Endothelial cell (in vitro differentiated cells): ENCODE measurements at regions not wholly inside any gene's neighbourhood (a gene's known extent, or its start where the extent isn't known, plus 50 kb on each side); places are given as distances from the start of the nearest gene placed in this dataset.
"Not testable (repeated sequence)": the region's sequence is repeated elsewhere in the genome, so short reads cannot be mapped to it uniquely, and the experiment has no call there.

Experiments
- DNase-seq: peaks from one replicate; pipeline ENCODE4 v3.0.0; 2021; ENCODE audit warnings: low spot score
- H3K27ac Mint-ChIP-seq: one replicate; pipeline ENCODE4 v1.8.0; 2021; ENCODE audit warnings: mixed read lengths, inconsistent platforms; ENCODE audit not compliant: unreplicated experiment
- H3K27me3 Mint-ChIP-seq: one replicate; pipeline ENCODE4 v1.8.0; 2021; ENCODE audit warnings: mild to moderate bottlenecking, moderate library complexity, mixed read lengths, inconsistent platforms; ENCODE audit not compliant: unreplicated experiment
- H3K36me3 Mint-ChIP-seq: one replicate; pipeline ENCODE4 v1.8.0; 2021; ENCODE audit warnings: mild to moderate bottlenecking, low read depth, mixed read lengths, inconsistent platforms; ENCODE audit not compliant: unreplicated experiment
- H3K4me1 Mint-ChIP-seq: one replicate; pipeline ENCODE4 v1.8.0; 2021; ENCODE audit warnings: mild to moderate bottlenecking, mixed read lengths, inconsistent platforms; ENCODE audit not compliant: unreplicated experiment
- H3K4me3 Mint-ChIP-seq: one replicate; pipeline ENCODE4 v1.8.0; 2021; ENCODE audit warnings: mild to moderate bottlenecking, mixed read lengths, inconsistent platforms; ENCODE audit not compliant: unreplicated experiment
- H3K9me3 Mint-ChIP-seq: one replicate; pipeline ENCODE4 v1.8.0; 2021; ENCODE audit warnings: mixed read lengths, inconsistent platforms; ENCODE audit not compliant: unreplicated experiment
- CTCF ChIP-seq: fragments of 200-600 bp; sonication (generic); IDR thresholded peaks from one replicate; pipeline ENCODE4 v1.5.0; 2021; ENCODE audit warnings: antibody characterized with exemption; ENCODE audit not compliant: unreplicated experiment

- no peak for DNase-seq
- Mint-ChIP-seq H3K4me3 (no peak overlapping the region), H3K36me3 (no peaks in the 10 kb centered on the region), H3K27me3 (no peaks in the 10 kb centered on the region), H3K9me3 (no peaks in the 10 kb centered on the region), H3K27ac (no peak overlapping the region), H3K4me1 (no peaks in the 10 kb centered on the region)
- no peak for TF ChIP-seq CTCF
Measured at GRCh38 chr5:125485771-125486170, 739.3 kb upstream of the ZNF608 start.

GRCh38 chr5:125486634-125487033 lies 740.2 kb upstream of the ZNF608 start:
- no peaks in the 10 kb centered on the region for H3K36me3 Mint-ChIP-seq
- DNase-seq: no peak
- no peak overlapping the region for H3K27ac Mint-ChIP-seq

GRCh38 chr5:125487231-125487630 lies 740.8 kb upstream of the ZNF608 start:
- Mint-ChIP-seq H3K27me3 (no peaks in the 10 kb centered on the region), H3K27ac (no peak overlapping the region), H3K4me1 (no peaks in the 10 kb centered on the region), H3K9me3 (no peaks in the 10 kb centered on the region), H3K4me3 (no peak overlapping the region), H3K36me3 (no peaks in the 10 kb centered on the region)
- DNase-seq: no peak
- no peak for TF ChIP-seq CTCF

More at GRCh38 chr5:125486634-125487033, 740.2 kb upstream of the ZNF608 start:
- no peaks in the 10 kb centered on the region for H3K4me1 Mint-ChIP-seq
- H3K27me3 Mint-ChIP-seq: no peaks in the 10 kb centered on the region
- H3K9me3 Mint-ChIP-seq: no peaks in the 10 kb centered on the region
- TF ChIP-seq CTCF: no peak
- no peak overlapping the region for H3K4me3 Mint-ChIP-seq

GRCh38 chr5:125487652-125488051 lies 741.2 kb upstream of the ZNF608 start:
- not testable (repeated sequence) for H3K36me3 Mint-ChIP-seq, DNase-seq, H3K9me3 Mint-ChIP-seq, H3K27ac Mint-ChIP-seq, H3K27me3 Mint-ChIP-seq, H3K4me3 Mint-ChIP-seq, H3K4me1 Mint-ChIP-seq

- TF ChIP-seq CTCF: no peak
- no peak overlapping the region for H3K4me3 Mint-ChIP-seq
- no peaks in the 10 kb centered on the region for H3K36me3 Mint-ChIP-seq
- H3K9me3 Mint-ChIP-seq: no peaks in the 10 kb centered on the region
- no peak overlapping the region for H3K27ac Mint-ChIP-seq
- H3K4me1 Mint-ChIP-seq: no peaks in the 10 kb centered on the region
- H3K27me3 Mint-ChIP-seq: no peaks in the 10 kb centered on the region
- no peak for DNase-seq
Measured at GRCh38 chr5:125489146-125489545, 742.7 kb upstream of the ZNF608 start.
